A673 (cell line): ENCODE measurements at regions not wholly inside any gene's neighbourhood (a gene's known extent, or its start where the extent isn't known, plus 50 kb on each side); places are given as distances from the start of the nearest gene placed in this dataset.

Source experiments
- EZH2 ChIP-seq: fragments of 200-600 bp; sonication (generic); IDR thresholded peaks from 2 replicates; pipeline ENCODE4 v1.6.1; 2017; ENCODE audit warnings: borderline replicate concordance, low read depth, mild to moderate bottlenecking, mixed read lengths, antibody characterized with exemption, low read length; ENCODE audit not compliant: poor library complexity, severe bottlenecking
- TF ChIP-seq, protein P1 (sequence below): fragments of 300-800, 200-600 bp; sonication (generic); conservative IDR thresholded peaks from 2 replicates; pipeline ENCODE4 v1.5.1; 2017; ENCODE audit warnings: low read depth, mild to moderate bottlenecking, antibody characterized with exemption, low read length, moderate library complexity, mixed read lengths

DNA sequence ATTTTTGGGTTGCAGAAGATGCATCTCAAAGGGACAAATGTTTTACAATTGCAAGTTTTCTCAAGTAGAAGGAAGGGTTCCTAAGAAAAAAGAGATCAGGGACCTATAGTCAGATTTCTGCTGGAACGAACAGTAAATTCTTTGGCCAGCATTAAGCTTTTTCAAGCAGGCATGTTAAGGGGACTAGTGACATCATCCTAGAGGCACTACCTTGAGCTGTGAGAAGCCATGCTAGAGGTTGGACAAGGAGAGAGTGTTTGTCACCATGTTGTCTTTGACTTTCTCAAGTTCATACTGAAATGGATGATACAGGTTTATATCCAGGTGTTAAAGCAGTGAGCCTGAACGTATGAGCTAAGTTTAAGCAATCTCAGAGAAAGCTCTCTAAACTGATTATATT is 85.2 kb upstream of the WDR72 start:
- TF ChIP-seq, protein P1, sequence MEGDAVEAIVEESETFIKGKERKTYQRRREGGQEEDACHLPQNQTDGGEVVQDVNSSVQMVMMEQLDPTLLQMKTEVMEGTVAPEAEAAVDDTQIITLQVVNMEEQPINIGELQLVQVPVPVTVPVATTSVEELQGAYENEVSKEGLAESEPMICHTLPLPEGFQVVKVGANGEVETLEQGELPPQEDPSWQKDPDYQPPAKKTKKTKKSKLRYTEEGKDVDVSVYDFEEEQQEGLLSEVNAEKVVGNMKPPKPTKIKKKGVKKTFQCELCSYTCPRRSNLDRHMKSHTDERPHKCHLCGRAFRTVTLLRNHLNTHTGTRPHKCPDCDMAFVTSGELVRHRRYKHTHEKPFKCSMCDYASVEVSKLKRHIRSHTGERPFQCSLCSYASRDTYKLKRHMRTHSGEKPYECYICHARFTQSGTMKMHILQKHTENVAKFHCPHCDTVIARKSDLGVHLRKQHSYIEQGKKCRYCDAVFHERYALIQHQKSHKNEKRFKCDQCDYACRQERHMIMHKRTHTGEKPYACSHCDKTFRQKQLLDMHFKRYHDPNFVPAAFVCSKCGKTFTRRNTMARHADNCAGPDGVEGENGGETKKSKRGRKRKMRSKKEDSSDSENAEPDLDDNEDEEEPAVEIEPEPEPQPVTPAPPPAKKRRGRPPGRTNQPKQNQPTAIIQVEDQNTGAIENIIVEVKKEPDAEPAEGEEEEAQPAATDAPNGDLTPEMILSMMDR = no peak
- no peak for TF ChIP-seq EZH2
